Panc1 (cell line): ENCODE measurements at regions not wholly inside any gene's neighbourhood (a gene's known extent, or its start where the extent isn't known, plus 50 kb on each side); places are given as distances from the start of the nearest gene placed in this dataset.
"Not testable (repeated sequence)": the region's sequence is repeated elsewhere in the genome, so short reads cannot be mapped to it uniquely, and the experiment has no call there.

ENCODE experiments used
- SIN3A ChIP-seq: IDR thresholded peaks from 2 replicates; pipeline ENCODE4 v1.6.1; 2012; ENCODE audit warnings: low read depth, mild to moderate bottlenecking, low read length, moderate library complexity, borderline replicate concordance; ENCODE audit not compliant: insufficient read depth
- TF ChIP-seq, protein P1 (sequence below): fragments of 450-650 bp; IDR thresholded peaks from 2 replicates; pipeline ENCODE4 v1.5.1; 2017; ENCODE audit warnings: mild to moderate bottlenecking

DNA sequence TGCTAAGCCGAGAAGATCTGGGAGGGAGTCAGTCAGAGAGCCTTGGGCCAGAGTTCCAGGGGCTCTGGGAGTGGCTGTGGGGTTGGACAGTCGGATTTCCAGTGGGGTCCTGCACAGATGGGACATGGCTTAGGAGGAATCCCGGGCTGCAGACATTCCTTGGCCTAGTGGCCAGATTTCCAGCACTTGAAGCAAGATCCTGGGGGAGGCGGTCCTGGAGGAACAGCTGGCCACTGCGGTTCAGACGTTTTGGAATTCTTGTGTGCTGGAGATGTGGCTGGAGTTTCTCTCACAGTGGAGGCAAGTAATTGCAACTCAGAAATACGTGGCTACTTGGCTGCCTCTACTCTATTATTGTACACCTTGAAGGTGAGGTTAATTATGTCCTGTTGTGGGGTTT lies 80.7 kb upstream of the KIF5B start:
- TF ChIP-seq, protein P1, sequence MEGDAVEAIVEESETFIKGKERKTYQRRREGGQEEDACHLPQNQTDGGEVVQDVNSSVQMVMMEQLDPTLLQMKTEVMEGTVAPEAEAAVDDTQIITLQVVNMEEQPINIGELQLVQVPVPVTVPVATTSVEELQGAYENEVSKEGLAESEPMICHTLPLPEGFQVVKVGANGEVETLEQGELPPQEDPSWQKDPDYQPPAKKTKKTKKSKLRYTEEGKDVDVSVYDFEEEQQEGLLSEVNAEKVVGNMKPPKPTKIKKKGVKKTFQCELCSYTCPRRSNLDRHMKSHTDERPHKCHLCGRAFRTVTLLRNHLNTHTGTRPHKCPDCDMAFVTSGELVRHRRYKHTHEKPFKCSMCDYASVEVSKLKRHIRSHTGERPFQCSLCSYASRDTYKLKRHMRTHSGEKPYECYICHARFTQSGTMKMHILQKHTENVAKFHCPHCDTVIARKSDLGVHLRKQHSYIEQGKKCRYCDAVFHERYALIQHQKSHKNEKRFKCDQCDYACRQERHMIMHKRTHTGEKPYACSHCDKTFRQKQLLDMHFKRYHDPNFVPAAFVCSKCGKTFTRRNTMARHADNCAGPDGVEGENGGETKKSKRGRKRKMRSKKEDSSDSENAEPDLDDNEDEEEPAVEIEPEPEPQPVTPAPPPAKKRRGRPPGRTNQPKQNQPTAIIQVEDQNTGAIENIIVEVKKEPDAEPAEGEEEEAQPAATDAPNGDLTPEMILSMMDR: not testable (repeated sequence)
- not testable (repeated sequence) for TF ChIP-seq SIN3A
